Transverse colon (tissue), 4 donors: ENCODE measurements at regions not wholly inside any gene's neighbourhood (a gene's known extent, or its start where the extent isn't known, plus 50 kb on each side); places are given as distances from the start of the nearest gene placed in this dataset.

Experiments used
- DNase-seq: peaks from one replicate; pipeline ENCODE4 v3.0.0-alpha.2; 2019
- H3K27ac ChIP-seq, 4 donors: fragments of 200-600 bp; sonication (generic); 2 replicates each; pipeline ENCODE4 v1.5.1; 2016 to 2018; ENCODE audit warnings: inconsistent platforms in 4 of 4
- H3K27me3 ChIP-seq: fragments of 200-600 bp; sonication (generic); 2 replicates; pipeline ENCODE4 v1.5.1; 2017; ENCODE audit warnings: inconsistent platforms
- H3K36me3 ChIP-seq, 4 donors: fragments of 200-600 bp; sonication (generic); 2 replicates each; pipeline ENCODE4 v1.5.1; 2017 to 2019; ENCODE audit warnings: inconsistent platforms in 4 of 4
- H3K4me1 ChIP-seq, 4 donors: fragments of 200-600 bp; sonication (generic); 2 replicates each; pipeline ENCODE4 v1.5.1; 2017 to 2020; ENCODE audit warnings: inconsistent platforms in 4 of 4
- H3K4me3 ChIP-seq, 4 donors: fragments of 200-600 bp; sonication (generic); 1 replicate in 1 of 4; 2 replicates in 3 of 4; pipeline versions ENCODE4 v1.5.1 to v1.6.1; 2017 to 2019; ENCODE audit warnings: inconsistent platforms in 4 of 4
- H3K9me3 ChIP-seq, 2 donors: fragments of 200-600 bp; sonication (generic); 2 replicates each; pipeline ENCODE4 v1.5.1; 2017 to 2019; ENCODE audit warnings: inconsistent platforms in 2 of 2
- CTCF ChIP-seq, 5 experiments: fragments of 200-600 bp in 3 of 5; fragments of 450-650 bp in 2 of 5; sonication (generic) in 3 of 5; IDR thresholded peaks; 1 replicate in 2 of 5; 2 replicates in 3 of 5; pipeline ENCODE4 v1.5.1; 2016 to 2017; ENCODE audit warnings: antibody characterized with exemption in 5 of 5, inconsistent platforms in 3 of 5, mild to moderate bottlenecking in 2 of 5, moderate library complexity in 1 of 5
- EP300 ChIP-seq: sonication (generic); formaldehyde crosslinking; IDR thresholded peaks from one replicate; pipeline ENCODE4 v1.6.1; 2017; ENCODE audit warnings: antibody characterized with exemption, low read depth
- POLR2A ChIP-seq: fragments of 450-650 bp; IDR thresholded peaks from one replicate; pipeline ENCODE4 v1.6.1; 2016; ENCODE audit warnings: antibody characterized with exemption, mild to moderate bottlenecking, moderate library complexity
- POLR2AphosphoS5 ChIP-seq, 3 donors: sonication (generic); formaldehyde crosslinking; IDR thresholded peaks; one replicate each; pipeline ENCODE4 v1.6.1; 2016; ENCODE audit warnings: antibody characterized with exemption in 3 of 3
- WGBS, 2 donors: methylation state at CpG; one replicate each; pipeline ENCODE4 v1.1.5; 2018; ENCODE audit warnings: low coverage in 1 of 2; 5-methylcytosine and 5-hydroxymethylcytosine counted together
- in situ Hi-C, 4 donors: fragments of 200-750 bp; cut with MboI; loops; one replicate each; pipeline versions ENCODE4 v1.15.0 to v1.15.1; 2017; ENCODE audit warnings: low sequenced_read_pairs in 3 of 4, low pct_ligation_motif_present in 1 of 4, low pct_unique_long_range_greater_than_20kb in 1 of 4
- intact Hi-C: fragments of 100-400 bp; cut with DNase I; formaldehyde crosslinking; loops from one replicate; pipeline ENCODE4 v1.15.1; 2023; ENCODE audit warnings: low total_unique reads

- Histone ChIP-seq H3K36me3 (no peaks in the 10 kb centered on the region), H3K27me3 (no peaks in the 10 kb centered on the region), H3K27ac (no peak overlapping the region), H3K4me1 (no peaks in the 10 kb centered on the region), H3K9me3 (no peaks in the 10 kb centered on the region), H3K4me3 (no peak overlapping the region)
- intact Hi-C loops (no loop called here), in situ Hi-C loops (no loop called here)
- 53 to 56% methylated on average over 2 of the region's 2 CpGs for WGBS, 2 donors
- no peak for DNase-seq
- TF ChIP-seq CTCF (IDR thresholded peaks at IDR 0.05) = no peak
- TF ChIP-seq POLR2AphosphoS5 (IDR thresholded peaks at IDR 0.05) = no peak
- no peak for TF ChIP-seq POLR2A
- TF ChIP-seq EP300 = no peak
Observed at GRCh38 chr10:111745982-111746381, 437.6 kb downstream of the GPAM start.

- WGBS, 2 donors = 67 to 81% methylated on average over 1 of the region's 1 CpG
- DNase-seq = no peak
- intact Hi-C loops = no loop called here
- no peaks in the 10 kb centered on the region for H3K27me3 ChIP-seq
- H3K4me3 ChIP-seq = no peak overlapping the region
- H3K36me3 ChIP-seq = no peaks in the 10 kb centered on the region
- H3K4me1 ChIP-seq = no peaks in the 10 kb centered on the region
- no peak overlapping the region for H3K27ac ChIP-seq
- no peaks in the 10 kb centered on the region for H3K9me3 ChIP-seq
- no peak for TF ChIP-seq EP300
- no peak for TF ChIP-seq POLR2A
- TF ChIP-seq POLR2AphosphoS5 (IDR thresholded peaks at IDR 0.05) = no peak
- TF ChIP-seq CTCF (IDR thresholded peaks at IDR 0.05) = no peak
- in situ Hi-C loops = no loop called here
Observed at GRCh38 chr10:111747751-111748150, 435.8 kb downstream of the GPAM start.

GRCh38 chr10:111748184-111748583 is 435.4 kb downstream of the GPAM start:
- intact Hi-C loops = no loop called here
- DNase-seq = no peak
- Histone ChIP-seq H3K4me3 (no peak overlapping the region), H3K4me1 (no peaks in the 10 kb centered on the region), H3K27me3 (no peaks in the 10 kb centered on the region), H3K27ac (no peak overlapping the region), H3K36me3 (no peaks in the 10 kb centered on the region), H3K9me3 (no peaks in the 10 kb centered on the region)
- TF ChIP-seq POLR2A (no peak), POLR2AphosphoS5 (IDR thresholded peaks at IDR 0.05) (no peak), EP300 (no peak)
- 74 to 82% methylated on average over 2 of the region's 2 CpGs for WGBS, 2 donors
- in situ Hi-C loops = no loop called here

- no peak for TF ChIP-seq CTCF (IDR thresholded peaks at IDR 0.05)
- TF ChIP-seq EP300 = no peak
- TF ChIP-seq POLR2A = no peak
- no peak for TF ChIP-seq POLR2AphosphoS5 (IDR thresholded peaks at IDR 0.05)
- H3K9me3 ChIP-seq = no peaks in the 10 kb centered on the region
- in situ Hi-C loops = loop anchor here in 3 of 4 donors (25.0 kb wide), 1 partner anchor 387 kb away; no protein-coding TSS in a partner anchor
Observed at GRCh38 chr10:111750165-111750849, 433.3 kb downstream of the GPAM start.

More at GRCh38 chr10:111750165-111750849, 433.3 kb downstream of the GPAM start:
- WGBS, 2 donors = 49 to 52% methylated on average over 2 of the region's 2 CpGs
- no peak for DNase-seq
- H3K27me3 ChIP-seq = no peaks in the 10 kb centered on the region
- no peaks in the 10 kb centered on the region for H3K4me1 ChIP-seq
- no peak overlapping the region for H3K4me3 ChIP-seq
- H3K36me3 ChIP-seq = no peaks in the 10 kb centered on the region
- no peak overlapping the region for H3K27ac ChIP-seq
- intact Hi-C loops = no loop called here
